RWPE1 (cell line): ENCODE measurements at regions not wholly inside any gene's neighbourhood (a gene's known extent, or its start where the extent isn't known, plus 50 kb on each side); places are given as distances from the start of the nearest gene placed in this dataset.

ENCODE experiments used
- CTCF ChIA-PET: fragments of 350-600 bp; sonication (Branson Sonifier 250); formaldehyde crosslinking; extraction: SDS; loops from one replicate; lab custom pipeline; 2021; lab: Yijun Ruan, JAX
- POLR2A ChIA-PET: fragments of 400-600 bp; formaldehyde crosslinking; extraction: SDS; loops from one replicate; lab custom pipeline; 2020; ENCODE audit warnings: antibody characterized with exemption; ENCODE audit not compliant: low non-redundant PET; lab: Yijun Ruan, JAX
- DNase-seq: peaks from one replicate; pipeline ENCODE4 v3.0.0; 2012; ENCODE audit warnings: low spot score
- H3K27ac ChIP-seq: fragments of 450-650 bp; 2 replicates; pipeline ENCODE4 v1.5.1; 2017
- CTCF ChIP-seq: fragments of 450-650 bp; conservative IDR thresholded peaks from 2 replicates; pipeline ENCODE4 v1.5.1; 2017; ENCODE audit warnings: low read depth, mild to moderate bottlenecking

GRCh38 chr20:22099348-22099747 is 393.9 kb downstream of the PAX1 start:
- ChIA-PET CTCF (interaction anchor here (0.5 kb wide), 1 partner anchor 825 kb away, joined by 4 read pairs; no protein-coding TSS in a partner anchor), POLR2A (no interaction called here)
- DNase-seq = no peak
- no peak overlapping the region for H3K27ac ChIP-seq
- no peak for TF ChIP-seq CTCF

GRCh38 chr20:22098511-22098910 is 393.0 kb downstream of the PAX1 start:
- no peak for DNase-seq
- POLR2A ChIA-PET = no interaction called here
- no peak overlapping the region for H3K27ac ChIP-seq
- TF ChIP-seq CTCF = no peak
- CTCF ChIA-PET = interaction anchor here (0.5 kb wide), 2 partner anchors 476 to 826 kb away, joined by 3 to 4 read pairs; no protein-coding TSS in a partner anchor

- POLR2A ChIA-PET = no interaction called here
- CTCF ChIA-PET = no interaction called here
- TF ChIP-seq CTCF = no peak
- no peak overlapping the region for H3K27ac ChIP-seq
- DNase-seq = no peak
Observed at GRCh38 chr20:22093122-22093521, 387.7 kb downstream of the PAX1 start.

GRCh38 chr20:22088882-22089281 is 383.4 kb downstream of the PAX1 start:
- no peak for TF ChIP-seq CTCF
- ChIA-PET CTCF (no interaction called here), POLR2A (no interaction called here)
- no peak for DNase-seq
- H3K27ac ChIP-seq = no peak overlapping the region

GRCh38 chr20:22080985-22081384 is 375.5 kb downstream of the PAX1 start:
- TF ChIP-seq CTCF = no peak
- DNase-seq = no peak
- ChIA-PET POLR2A (no interaction called here), CTCF (no interaction called here)
- no peak overlapping the region for H3K27ac ChIP-seq

GRCh38 chr20:22074635-22075034 is 369.2 kb downstream of the PAX1 start:
- POLR2A ChIA-PET = no interaction called here
- H3K27ac ChIP-seq = no peak overlapping the region
- CTCF ChIA-PET = no interaction called here

More at GRCh38 chr20:22074635-22075034, 369.2 kb downstream of the PAX1 start:
- no peak for TF ChIP-seq CTCF
- DNase-seq = no peak
